NCI-H526 (cell line): ENCODE measurements at regions not wholly inside any gene's neighbourhood (a gene's known extent, or its start where the extent isn't known, plus 50 kb on each side); places are given as distances from the start of the nearest gene placed in this dataset.
"Not testable (repeated sequence)": the region's sequence is repeated elsewhere in the genome, so short reads cannot be mapped to it uniquely, and the experiment has no call there.

ENCODE experiments used
- DNase-seq, 2 experiments: peaks; one replicate each; lab custom pipeline; 2025; lab: John Stamatoyannopoulos, UW

DNA sequence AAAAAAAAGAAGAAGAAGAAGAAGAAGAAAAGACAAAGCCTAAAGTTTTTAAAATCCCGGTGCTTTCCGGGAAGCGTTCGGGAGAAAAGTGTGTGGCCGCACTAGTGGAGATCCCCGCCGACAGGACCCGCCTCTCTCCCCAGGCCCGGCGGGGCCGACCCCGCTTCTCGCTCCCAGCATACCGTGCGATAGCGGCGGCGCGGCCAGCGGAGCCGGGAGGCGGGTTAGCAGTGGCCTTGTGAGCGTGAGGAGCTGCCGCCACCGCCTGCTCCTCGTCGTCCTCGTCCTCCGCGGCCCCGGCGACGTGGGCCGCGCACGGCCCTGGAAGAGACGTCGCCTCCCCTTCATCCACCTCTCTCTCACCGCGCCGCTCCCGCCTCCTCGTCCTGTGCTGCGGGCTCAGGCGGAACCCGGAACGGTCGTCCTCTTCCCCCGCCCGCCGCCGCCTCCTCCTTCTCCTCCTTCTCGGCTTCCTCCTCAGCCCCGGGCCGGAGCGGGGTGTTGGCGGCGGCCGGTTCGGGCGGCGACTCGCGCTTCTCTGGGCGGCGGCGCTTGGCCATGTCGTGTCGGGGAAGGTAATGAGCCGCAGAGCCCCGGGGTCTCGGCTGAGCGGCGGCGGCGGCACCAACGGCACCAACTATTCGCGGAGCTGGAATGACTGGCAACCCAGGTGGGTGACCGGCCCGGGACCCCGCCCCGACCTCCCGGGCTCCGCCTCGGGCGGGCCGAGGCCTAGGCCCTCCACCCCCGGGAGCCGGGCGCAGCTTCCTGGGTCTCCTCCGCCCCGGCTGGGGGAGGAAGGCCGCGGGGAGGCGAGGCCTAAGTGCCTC is 62.6 kb upstream of the CDR2 start:
- peak; percentile 68 to 85 for DNase-seq

DNA sequence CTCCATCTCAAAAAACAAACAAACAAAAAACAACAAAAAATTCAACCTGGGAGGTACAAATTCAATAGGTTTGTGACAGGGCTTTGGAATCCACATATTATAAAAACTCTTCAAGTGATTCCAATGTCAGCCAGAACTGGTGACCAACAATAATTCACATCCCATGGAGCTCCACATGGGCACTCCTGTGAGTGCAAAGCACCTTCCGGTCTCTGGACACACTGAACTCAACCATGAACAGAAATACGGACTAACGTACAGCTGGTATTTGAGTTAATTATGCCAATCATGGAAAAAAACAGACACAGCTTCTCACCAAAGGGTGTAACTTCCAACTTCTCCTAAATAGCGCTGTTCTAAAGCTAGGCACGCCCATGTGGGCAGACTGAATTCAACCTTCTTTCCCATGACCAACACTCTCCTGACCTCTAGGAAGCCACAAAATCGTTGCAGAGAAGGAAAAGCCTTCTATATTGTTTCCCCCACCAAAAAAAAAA is 62.0 kb upstream of the CDR2 start:
- not testable (repeated sequence) for DNase-seq

DNA sequence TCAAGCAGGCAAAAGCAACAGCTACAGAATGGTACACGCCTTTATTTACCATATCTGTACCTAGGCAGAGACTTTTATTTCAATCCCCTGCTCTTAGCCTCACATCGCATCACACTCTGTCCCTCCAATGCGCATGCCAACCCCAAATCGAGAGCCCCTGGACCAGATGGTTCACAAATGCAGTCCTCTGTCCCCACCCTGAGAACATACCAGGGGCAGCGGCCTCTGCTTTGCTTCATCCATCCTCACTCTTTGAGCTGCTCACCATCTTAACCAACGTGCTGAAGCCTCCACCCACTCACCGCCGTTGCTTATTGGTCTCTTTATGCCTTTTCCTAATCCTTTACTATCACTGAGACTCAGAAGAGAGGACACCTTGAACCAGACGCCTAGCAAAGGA is 56.9 kb upstream of the CDR2 start:
- not testable (repeated sequence) for DNase-seq

DNA sequence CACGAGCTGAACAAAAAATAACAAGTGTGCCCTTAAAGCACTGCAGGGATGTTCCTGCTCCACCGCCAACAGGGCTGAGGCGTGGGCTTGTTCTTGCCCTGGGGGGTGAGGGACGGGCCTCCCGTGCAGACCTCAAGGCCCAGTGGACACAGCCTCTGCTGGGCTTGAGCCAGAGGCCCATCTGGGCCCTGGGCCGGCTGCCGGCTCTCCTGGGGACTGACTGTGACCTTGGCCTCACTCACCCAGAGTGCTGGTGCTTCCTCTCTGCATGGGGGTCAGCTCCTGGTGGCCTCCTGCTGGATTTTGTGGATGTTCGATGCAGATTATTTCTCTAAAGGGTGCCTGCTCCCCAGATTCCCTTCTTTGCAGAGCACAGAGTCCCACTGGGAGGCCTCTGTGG is 54.2 kb upstream of the CDR2 start:
- DNase-seq = no peak

DNA sequence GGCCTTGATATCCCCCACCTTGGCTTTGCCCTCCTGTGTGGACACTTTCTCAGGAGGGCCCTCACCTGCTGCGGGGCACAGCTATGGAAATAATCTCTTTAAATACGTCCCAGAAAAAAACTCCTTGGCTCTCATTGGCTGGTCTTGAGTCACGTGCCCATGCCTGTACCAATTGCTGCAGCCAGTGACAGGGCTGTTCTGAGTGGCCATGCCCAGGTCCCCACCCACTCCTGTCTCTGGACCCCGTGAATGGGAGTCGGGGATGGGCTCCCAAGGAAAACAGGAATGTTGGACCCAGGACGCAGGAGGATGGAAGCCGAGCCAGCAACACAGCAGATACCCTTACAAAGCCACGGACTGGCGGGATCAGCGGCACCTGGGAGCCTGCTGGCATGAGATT is 53.1 kb upstream of the CDR2 start:
- no peak for DNase-seq

DNA sequence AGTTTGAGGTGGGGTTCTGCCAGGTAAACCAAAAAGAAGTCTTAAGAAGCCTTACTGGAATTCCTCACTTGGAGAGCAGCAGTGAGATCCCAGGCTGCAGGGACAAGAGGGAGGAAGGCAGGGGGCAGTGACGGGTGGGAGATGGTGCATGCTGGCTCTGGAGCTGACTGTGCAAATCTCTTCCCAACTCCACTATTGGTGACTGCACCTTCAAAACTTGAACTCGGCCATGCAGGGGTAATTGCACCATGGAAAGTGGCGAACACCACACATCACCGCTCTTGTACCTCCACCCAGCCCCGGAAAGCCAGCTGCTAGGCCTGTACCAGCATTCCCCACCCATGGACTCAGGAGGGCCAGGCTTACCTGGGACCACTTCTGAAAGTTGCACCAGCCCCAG is 51.4 kb upstream of the CDR2 start:
- no peak for DNase-seq

DNA sequence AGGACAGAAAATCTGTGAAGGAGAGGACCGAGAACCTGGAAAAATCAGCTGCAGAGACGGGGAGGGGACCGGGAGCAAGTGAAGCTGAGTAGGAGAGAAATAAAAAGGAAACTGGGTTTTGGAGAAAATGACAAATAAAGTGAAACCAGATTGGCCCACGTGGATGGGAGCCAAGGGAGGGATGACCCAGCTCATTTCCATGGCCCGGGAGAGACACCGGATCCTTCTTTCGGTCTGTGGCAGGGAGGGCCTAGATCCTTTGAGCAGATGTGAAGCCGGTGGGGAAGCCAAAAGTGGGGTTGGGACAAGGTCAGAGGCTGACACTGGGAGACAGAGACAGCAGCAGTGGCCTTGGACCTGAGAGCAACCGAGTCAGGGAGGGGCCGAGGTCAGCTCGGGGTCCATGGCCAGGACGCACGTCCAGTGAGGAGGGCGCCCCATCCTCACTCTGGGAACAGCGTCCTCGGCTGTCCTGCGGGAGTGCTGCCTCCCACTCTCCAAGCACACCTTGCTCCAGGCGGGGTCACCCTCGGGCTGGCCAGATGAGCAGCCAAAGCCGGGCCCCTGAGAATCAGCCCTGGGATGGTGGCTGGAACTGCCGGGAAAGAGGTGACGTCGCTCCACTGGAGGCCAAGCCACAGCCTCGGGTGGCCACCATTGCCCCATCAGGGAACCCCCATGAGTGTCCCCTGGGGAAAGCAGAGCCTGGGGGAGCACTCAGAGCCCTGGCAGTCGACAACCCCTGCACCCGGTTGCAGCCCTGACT is 50.8 kb upstream of the CDR2 start:
- DNase-seq = no peak

DNA sequence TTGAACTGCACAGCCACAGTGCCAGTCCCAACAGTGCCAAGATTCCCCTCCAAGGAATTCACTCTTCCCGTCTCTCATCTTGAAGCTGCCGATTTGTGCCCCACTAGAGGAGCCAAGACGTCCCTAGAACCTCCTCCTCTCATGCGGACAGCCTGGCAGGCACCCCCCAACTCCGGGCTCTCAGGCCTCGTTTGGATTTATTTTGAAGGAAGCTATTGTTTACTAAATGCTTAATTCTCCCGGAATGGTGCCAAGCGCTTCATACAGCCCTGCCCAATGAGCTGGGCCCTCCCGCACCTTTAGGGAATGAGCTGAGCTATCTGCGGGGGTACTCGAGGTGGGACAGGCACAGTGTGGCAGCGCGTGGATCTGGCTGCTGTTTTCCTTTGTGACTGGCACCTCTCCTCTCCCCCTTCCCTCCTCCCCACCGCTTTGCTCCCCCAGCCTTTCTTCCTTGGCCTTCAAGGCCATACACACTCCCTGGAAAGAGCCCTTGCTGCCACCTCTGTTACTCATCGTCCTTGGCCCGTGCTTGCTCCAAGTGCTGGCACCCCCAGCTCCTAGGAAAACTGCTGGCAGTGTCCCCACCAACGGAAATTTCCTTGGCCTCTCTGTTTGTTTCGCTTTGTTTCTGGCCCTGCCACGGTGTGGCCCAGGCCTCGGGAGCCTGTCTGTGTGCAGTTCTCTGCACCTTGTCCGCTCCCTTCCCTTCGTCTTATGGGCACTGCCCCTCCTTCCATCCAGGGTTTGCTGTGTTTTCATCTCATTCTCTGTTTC is 49.9 kb upstream of the CDR2 start:
- no peak for DNase-seq
